HepG2 (cell line): ENCODE measurements at regions not wholly inside any gene's neighbourhood (a gene's known extent, or its start where the extent isn't known, plus 50 kb on each side); places are given as distances from the start of the nearest gene placed in this dataset.

Experiments used
- ATAC-seq: fragments of 200-7000 bp; cut with Tn5 transposase; 3 replicates; pipeline ENCODE4 v1.9.1; 2020; ENCODE audit warnings: mild to moderate bottlenecking, moderate library complexity
- BruUV-seq: library from RNA; stranded (reverse); fragments of 400-500 nt; replicated peaks from 2 replicates; lab custom pipeline; 2021; lab: Mats Ljungman, UMichigan
- CTCF ChIA-PET: fragments of 300-600 bp; formaldehyde crosslinking; extraction: SDS; loops from one replicate; lab custom pipeline; 2021; ENCODE audit warnings: low total read pairs, inconsistent platforms, low intra/inter-chr PET ratio; lab: Yijun Ruan, JAX
- POLR2A ChIA-PET: fragments of 350-600 bp; sonication (Branson Sonifier 250); formaldehyde crosslinking; loops from one replicate; lab custom pipeline; 2020; ENCODE audit warnings: antibody characterized with exemption, inconsistent platforms; lab: Yijun Ruan, JAX
- DNase-seq: peaks from one replicate; pipeline ENCODE4 v3.0.0-alpha.2; 2015; ENCODE audit warnings: low spot score
- FAIRE-seq: peaks from 3 replicates; lab custom pipeline; 2011; peaks lifted over from hg19 to GRCh38; lab: Jason Lieb, UNC
- H2AFZ ChIP-seq: one replicate; pipeline ENCODE4 v1.6.1; 2011; ENCODE audit warnings: low read length, inconsistent platforms
- H3K27ac ChIP-seq: fragments of 300-600 bp; 3 replicates; pipeline ENCODE4 v1.8.0; 2011; ENCODE audit warnings: mixed run types, mild to moderate bottlenecking, mixed read lengths, low read length, inconsistent platforms; ENCODE audit not compliant: insufficient read depth; ENCODE audit errors: extremely low read length
- H3K27me3 ChIP-seq, 2 experiments: fragments of 200-600 bp in 1 of 2; 2 replicates in 1 of 2; 3 replicates in 1 of 2; pipeline versions ENCODE4 v1.6.0 to v1.8.0; 2011; ENCODE audit warnings: low read length in 2 of 2, mild to moderate bottlenecking in 2 of 2, moderate library complexity in 2 of 2, inconsistent platforms in 1 of 2; ENCODE audit not compliant: insufficient read depth in 2 of 2, control insufficient read depth in 1 of 2
- H3K36me3 ChIP-seq, 2 experiments: fragments of 200-600 bp in 1 of 2; replicated peaks in 1 of 2; 2 replicates in 1 of 2; 3 replicates in 1 of 2; pipeline versions ENCODE4 v1.5.1 to v1.8.0; 2011; ENCODE audit warnings: low read length in 2 of 2, inconsistent platforms in 1 of 2; ENCODE audit not compliant: insufficient read depth in 2 of 2, control insufficient read depth in 1 of 2
- H3K4me1 ChIP-seq: 2 replicates; pipeline ENCODE4 v1.5.1; 2012; ENCODE audit warnings: low read length, inconsistent platforms; ENCODE audit not compliant: insufficient read depth
- H3K4me2 ChIP-seq: 2 replicates; pipeline ENCODE4 v1.6.0; 2011; ENCODE audit warnings: low read depth, low read length, inconsistent platforms
- H3K4me3 ChIP-seq, 3 experiments: fragments of 200-600 bp in 1 of 3; sonication (generic), shearing (Covaris generic) in 1 of 3; replicated peaks in 1 of 3; 2 replicates each; pipeline ENCODE4 v1.5.1; 2011 to 2016; ENCODE audit warnings: low read length in 3 of 3, inconsistent platforms in 2 of 3, low read depth in 2 of 3, mild to moderate bottlenecking in 2 of 3, control low read depth in 1 of 3, mixed read lengths in 1 of 3; ENCODE audit not compliant: insufficient read depth in 1 of 3
- H3K79me2 ChIP-seq: one replicate; pipeline ENCODE4 v1.6.1; 2011; ENCODE audit warnings: low read length, inconsistent platforms; ENCODE audit not compliant: insufficient read depth
- H3K9ac ChIP-seq: 2 replicates; pipeline ENCODE4 v1.6.0; 2011; ENCODE audit warnings: mild to moderate bottlenecking, low read depth, low read length, inconsistent platforms; ENCODE audit not compliant: insufficient read depth
- H3K9me3 ChIP-seq: 2 replicates; pipeline ENCODE4 v1.5.1; 2012; ENCODE audit warnings: mild to moderate bottlenecking, low read length
- H4K20me1 ChIP-seq: 2 replicates; pipeline ENCODE4 v1.6.0; 2011; ENCODE audit warnings: inconsistent platforms, mild to moderate bottlenecking, low read length, moderate library complexity; ENCODE audit not compliant: insufficient read depth
- ATF7 ChIP-seq, 2 experiments: fragments of 450-650 bp in 1 of 2; sonication (generic) in 1 of 2; formaldehyde crosslinking in 1 of 2; IDR thresholded peaks; 2 replicates each; pipeline versions ENCODE4 v1.4.0 to v1.6.1; 2016 to 2020; ENCODE audit warnings: antibody characterized with exemption in 1 of 2, mild to moderate bottlenecking in 1 of 2, missing genetic modification reagents in 1 of 2
- CAMTA2 ChIP-seq: sonication (generic); formaldehyde crosslinking; IDR thresholded peaks from 2 replicates; pipeline ENCODE4 v1.4.0; 2020; ENCODE audit warnings: mild to moderate bottlenecking, missing genetic modification reagents, borderline replicate concordance
- KLF16 ChIP-seq, 2 experiments: sonication (generic) in 1 of 2; formaldehyde crosslinking in 1 of 2; IDR thresholded peaks; 2 replicates each; pipeline versions ENCODE4 v1.6.1 to v1.8.0; 2016 to 2023; ENCODE audit warnings: missing genetic modification reagents in 2 of 2, missing compliant biosample characterization in 1 of 2
- PBX2 ChIP-seq: IDR thresholded peaks from 2 replicates; pipeline ENCODE4 v1.6.1; 2016; ENCODE audit warnings: control low read depth
- SPEN ChIP-seq: sonication (generic); formaldehyde crosslinking; IDR thresholded peaks from 2 replicates; pipeline ENCODE4 v1.5.1; 2020; ENCODE audit warnings: low read depth, mild to moderate bottlenecking, missing genetic modification reagents
- ZBTB10 ChIP-seq: sonication (generic); formaldehyde crosslinking; IDR thresholded peaks from 2 replicates; pipeline ENCODE4 v1.4.0; 2020; ENCODE audit warnings: missing genetic modification reagents, borderline replicate concordance
- ZNF160 ChIP-seq: sonication (generic); formaldehyde crosslinking; IDR thresholded peaks from 2 replicates; pipeline ENCODE4 v1.8.0; 2022; ENCODE audit warnings: mild to moderate bottlenecking, inconsistent platforms, missing genetic modification reagents
- in situ Hi-C: cut with HindIII; loops from 2 replicates; pipeline ENCODE4 v1.10.0; 2017; ENCODE audit warnings: low pct_unique_long_range_greater_than_20kb; ENCODE audit not compliant: extremely low pct_ligation_motif_present
- intact Hi-C: fragments of 100-400 bp; cut with micrococcal nuclease; formaldehyde crosslinking; loops from one replicate; pipeline ENCODE4 v1.10.0; 2022; ENCODE audit not compliant: unreplicated experiment
- TF ChIP-seq, protein P1 (sequence below): sonication (generic); formaldehyde crosslinking; IDR thresholded peaks from 2 replicates; pipeline ENCODE4 v1.9.0; 2021; ENCODE audit warnings: missing genetic modification reagents, borderline replicate concordance

- TF ChIP-seq PBX2, result no peak
- TF ChIP-seq KLF16 (CRISPR knock-in tag; IDR thresholded peaks at IDR 0.05), result no peak
- TF ChIP-seq, protein P1, sequence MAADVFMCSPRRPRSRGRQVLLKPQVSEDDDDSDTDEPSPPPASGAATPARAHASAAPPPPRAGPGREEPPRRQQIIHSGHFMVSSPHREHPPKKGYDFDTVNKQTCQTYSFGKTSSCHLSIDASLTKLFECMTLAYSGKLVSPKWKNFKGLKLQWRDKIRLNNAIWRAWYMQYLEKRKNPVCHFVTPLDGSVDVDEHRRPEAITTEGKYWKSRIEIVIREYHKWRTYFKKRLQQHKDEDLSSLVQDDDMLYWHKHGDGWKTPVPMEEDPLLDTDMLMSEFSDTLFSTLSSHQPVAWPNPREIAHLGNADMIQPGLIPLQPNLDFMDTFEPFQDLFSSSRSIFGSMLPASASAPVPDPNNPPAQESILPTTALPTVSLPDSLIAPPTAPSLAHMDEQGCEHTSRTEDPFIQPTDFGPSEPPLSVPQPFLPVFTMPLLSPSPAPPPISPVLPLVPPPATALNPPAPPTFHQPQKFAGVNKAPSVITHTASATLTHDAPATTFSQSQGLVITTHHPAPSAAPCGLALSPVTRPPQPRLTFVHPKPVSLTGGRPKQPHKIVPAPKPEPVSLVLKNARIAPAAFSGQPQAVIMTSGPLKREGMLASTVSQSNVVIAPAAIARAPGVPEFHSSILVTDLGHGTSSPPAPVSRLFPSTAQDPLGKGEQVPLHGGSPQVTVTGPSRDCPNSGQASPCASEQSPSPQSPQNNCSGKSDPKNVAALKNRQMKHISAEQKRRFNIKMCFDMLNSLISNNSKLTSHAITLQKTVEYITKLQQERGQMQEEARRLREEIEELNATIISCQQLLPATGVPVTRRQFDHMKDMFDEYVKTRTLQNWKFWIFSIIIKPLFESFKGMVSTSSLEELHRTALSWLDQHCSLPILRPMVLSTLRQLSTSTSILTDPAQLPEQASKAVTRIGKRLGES (CRISPR knock-in tag), result no peak
- no peak for TF ChIP-seq CAMTA2 (CRISPR knock-in tag)
Observed at GRCh38 chr10:109534193-109534592, 389.1 kb downstream of the XPNPEP1 start (continued).

DNA sequence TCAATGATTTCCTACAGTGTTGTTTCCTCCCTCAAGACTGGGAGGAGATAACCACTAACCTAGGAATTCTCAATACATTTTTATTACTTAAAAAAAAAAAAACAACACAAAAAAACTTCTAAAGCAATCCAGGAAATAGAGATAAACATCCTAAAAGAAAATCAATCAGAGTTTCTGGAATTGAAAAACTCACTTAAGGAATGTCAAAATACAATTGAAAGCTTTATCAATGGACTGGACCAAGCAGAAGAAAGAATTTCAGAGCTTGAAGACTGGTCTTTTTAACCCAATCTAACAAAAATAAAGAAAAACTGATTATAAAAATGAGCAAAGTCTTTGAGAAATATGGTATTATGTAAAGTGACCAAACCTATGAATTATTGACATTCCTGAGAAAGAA lies 394.1 kb downstream of the XPNPEP1 start:
- H3K4me2 ChIP-seq, result no peak overlapping the region
- FAIRE-seq, result no peak
- no peak for DNase-seq
- H3K36me3 ChIP-seq, result no peaks in the 10 kb centered on the region
- ChIA-PET CTCF (no interaction called here), POLR2A (no interaction called here)
- no peaks in the 10 kb centered on the region for H3K4me1 ChIP-seq
- H3K4me3 ChIP-seq, result no peak overlapping the region
- H3K9me3 ChIP-seq, result peaks cover 23% of the 10 kb centered on the region
- H3K9ac ChIP-seq, result no peak overlapping the region
- H3K27me3 ChIP-seq, result no peaks in the 10 kb centered on the region
- in situ Hi-C loops (no loop called here), intact Hi-C loops (no loop called here)
- no peaks in the 10 kb centered on the region for H4K20me1 ChIP-seq
- no TSS peak for BruUV-seq
- no peak overlapping the region for H2AFZ ChIP-seq
- H3K27ac ChIP-seq, result no peak overlapping the region
- TF ChIP-seq ZBTB10 (CRISPR knock-in tag) (no peak), ZNF160 (CRISPR knock-in tag) (peak; percentile 96; the same call in 1 of the 2 replicates), SPEN (CRISPR knock-in tag) (no peak), ATF7 (IDR thresholded peaks at IDR 0.05) (no peak), ATF7 (CRISPR knock-in tag; IDR thresholded peaks at IDR 0.05) (no peak)
- no peaks in the 10 kb centered on the region for H3K79me2 ChIP-seq
- no peak for ATAC-seq
